Type B pancreatic cell (in vitro differentiated cells): ENCODE measurements at regions not wholly inside any gene's neighbourhood (a gene's known extent, or its start where the extent isn't known, plus 50 kb on each side); places are given as distances from the start of the nearest gene placed in this dataset.
"Not testable (repeated sequence)": the region's sequence is repeated elsewhere in the genome, so short reads cannot be mapped to it uniquely, and the experiment has no call there.

Experiments
- DNase-seq: peaks from one replicate; pipeline ENCODE4 v3.0.0; 2021; ENCODE audit warnings: mixed read lengths; ENCODE audit not compliant: unreplicated experiment; ENCODE audit errors: extremely low spot score
- H3K27ac Mint-ChIP-seq: 2 replicates; pipeline ENCODE4 v1.8.0; 2021; ENCODE audit warnings: mild to moderate bottlenecking, mixed read lengths
- H3K27me3 Mint-ChIP-seq: 2 replicates; pipeline ENCODE4 v1.8.0; 2021; ENCODE audit warnings: mixed read lengths
- H3K36me3 Mint-ChIP-seq: 2 replicates; pipeline ENCODE4 v1.8.0; 2021; ENCODE audit warnings: mixed read lengths
- H3K4me1 Mint-ChIP-seq: one replicate; pipeline ENCODE4 v1.8.0; 2021; ENCODE audit warnings: mixed read lengths; ENCODE audit not compliant: unreplicated experiment
- H3K4me3 Mint-ChIP-seq: 2 replicates; pipeline ENCODE4 v1.8.0; 2021; ENCODE audit warnings: mild to moderate bottlenecking, mixed read lengths
- H3K9me3 Mint-ChIP-seq: 2 replicates; pipeline ENCODE4 v1.8.0; 2021; ENCODE audit warnings: mixed read lengths
- CTCF ChIP-seq: fragments of 200-600 bp; sonication (generic); conservative IDR thresholded peaks from 2 replicates; pipeline ENCODE4 v1.5.0; 2021; ENCODE audit warnings: antibody characterized with exemption, mild to moderate bottlenecking

- H3K27ac Mint-ChIP-seq, result no peak overlapping the region
- no peaks in the 10 kb centered on the region for H3K27me3 Mint-ChIP-seq
- no peaks in the 10 kb centered on the region for H3K4me1 Mint-ChIP-seq
- no peaks in the 10 kb centered on the region for H3K36me3 Mint-ChIP-seq
- H3K4me3 Mint-ChIP-seq, result no peak overlapping the region
- DNase-seq, result no peak
- no peak for TF ChIP-seq CTCF
- no peaks in the 10 kb centered on the region for H3K9me3 Mint-ChIP-seq
These were observed 1774.7 kb upstream of the ACO1 start for GRCh38 chr9:30609713-30610112.

DNA sequence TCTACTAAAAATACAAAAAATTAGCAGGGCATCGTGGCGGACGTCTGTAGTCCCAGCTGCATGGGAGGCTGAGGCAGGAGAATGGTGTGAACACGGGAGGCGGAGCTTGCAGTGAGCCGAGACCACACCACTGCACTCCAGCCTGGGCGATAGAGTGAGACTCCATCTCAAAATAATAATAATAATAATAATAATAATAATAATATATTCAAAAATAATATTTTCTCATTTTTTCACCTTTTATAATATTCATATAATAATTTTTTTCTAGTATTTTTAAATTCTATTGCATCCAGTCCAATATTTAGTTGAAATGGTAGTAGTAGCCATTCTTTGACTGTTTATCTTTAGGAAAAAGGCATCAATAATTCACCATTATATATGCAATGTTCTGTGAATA, 1767.7 kb upstream of the ACO1 start:
- not testable (repeated sequence) for H3K27me3 Mint-ChIP-seq, H3K36me3 Mint-ChIP-seq, H3K4me1 Mint-ChIP-seq, DNase-seq, H3K27ac Mint-ChIP-seq, H3K4me3 Mint-ChIP-seq, H3K9me3 Mint-ChIP-seq

DNA sequence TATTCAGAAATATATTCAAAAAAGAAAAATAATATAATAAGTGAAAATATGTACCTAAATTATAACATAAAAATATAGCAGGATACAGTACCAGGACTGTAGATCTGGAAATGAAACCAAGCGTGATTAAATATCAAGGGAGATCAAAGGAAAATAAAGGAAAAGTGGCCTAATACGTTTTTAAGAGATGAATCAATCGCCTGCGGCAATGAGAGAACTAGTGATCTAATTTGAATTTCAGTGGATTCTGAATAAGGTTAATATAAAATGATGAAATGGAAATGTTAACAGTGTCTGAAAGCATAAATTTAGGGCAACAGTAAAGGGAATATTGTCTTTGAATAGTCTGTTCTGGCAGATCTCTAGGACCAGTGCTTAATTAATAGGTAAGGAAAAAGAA, 1761.9 kb upstream of the ACO1 start:
- no peaks in the 10 kb centered on the region for H3K4me1 Mint-ChIP-seq
- no peaks in the 10 kb centered on the region for H3K9me3 Mint-ChIP-seq
- no peak for TF ChIP-seq CTCF
- H3K27me3 Mint-ChIP-seq, result no peaks in the 10 kb centered on the region
- DNase-seq, result no peak
- H3K36me3 Mint-ChIP-seq, result no peaks in the 10 kb centered on the region
- H3K4me3 Mint-ChIP-seq, result no peak overlapping the region
- H3K27ac Mint-ChIP-seq, result no peak overlapping the region

- Mint-ChIP-seq H3K27me3 (no peaks in the 10 kb centered on the region), H3K36me3 (no peaks in the 10 kb centered on the region), H3K4me3 (no peak overlapping the region), H3K4me1 (peaks cover 10% of the 10 kb centered on the region), H3K27ac (no peak overlapping the region), H3K9me3 (no peaks in the 10 kb centered on the region)
- no peak for DNase-seq
- TF ChIP-seq CTCF, result no peak
These were observed 1755.4 kb upstream of the ACO1 start for GRCh38 chr9:30628915-30629567.

DNA sequence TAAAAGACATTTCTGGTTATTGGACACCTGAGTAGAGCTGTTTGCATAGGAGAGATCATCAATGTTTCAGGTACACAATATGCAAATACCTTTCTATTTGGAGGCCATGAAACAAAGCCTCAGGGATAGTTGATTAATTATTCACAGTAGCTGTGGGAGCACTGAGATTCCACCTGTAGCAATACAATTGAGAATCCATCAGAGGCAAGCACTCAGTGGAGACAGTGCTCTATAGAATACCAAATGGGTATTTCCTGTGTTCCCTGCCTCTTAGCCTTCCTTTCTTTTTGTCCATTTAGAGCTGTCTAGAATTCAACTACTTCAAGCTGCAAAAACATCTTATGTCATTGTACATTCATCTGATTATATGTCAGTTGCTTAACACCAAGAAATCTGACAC, 1754.0 kb upstream of the ACO1 start:
- DNase-seq, result no peak
- no peak for TF ChIP-seq CTCF
- H3K27ac Mint-ChIP-seq, result no peak overlapping the region
- H3K9me3 Mint-ChIP-seq, result no peaks in the 10 kb centered on the region
- H3K4me3 Mint-ChIP-seq, result no peak overlapping the region
- peaks cover 10% of the 10 kb centered on the region for H3K4me1 Mint-ChIP-seq
- no peaks in the 10 kb centered on the region for H3K27me3 Mint-ChIP-seq
- H3K36me3 Mint-ChIP-seq, result no peaks in the 10 kb centered on the region

DNA sequence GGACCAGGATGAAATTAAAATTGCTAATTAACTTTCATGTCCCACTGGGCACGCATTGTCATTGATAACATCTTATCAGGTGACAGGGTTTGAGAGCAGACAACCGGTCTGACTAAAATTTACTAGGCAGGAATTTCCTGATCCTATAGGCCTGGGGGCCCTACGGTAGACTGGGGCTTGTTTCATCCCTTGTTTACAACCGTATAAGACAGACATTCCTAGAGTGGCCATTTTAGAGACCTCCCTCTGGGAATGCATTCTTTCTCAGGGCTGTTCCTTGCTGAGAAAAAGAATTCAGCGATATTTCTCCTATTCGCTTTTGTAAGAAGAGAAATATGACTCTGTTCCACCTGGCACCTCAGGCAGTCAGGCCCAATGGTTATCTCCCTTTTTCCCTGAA, 1737.8 kb upstream of the ACO1 start:
- not testable (repeated sequence) for H3K27me3 Mint-ChIP-seq, H3K36me3 Mint-ChIP-seq, H3K4me3 Mint-ChIP-seq, H3K9me3 Mint-ChIP-seq, H3K27ac Mint-ChIP-seq, DNase-seq, H3K4me1 Mint-ChIP-seq

DNA sequence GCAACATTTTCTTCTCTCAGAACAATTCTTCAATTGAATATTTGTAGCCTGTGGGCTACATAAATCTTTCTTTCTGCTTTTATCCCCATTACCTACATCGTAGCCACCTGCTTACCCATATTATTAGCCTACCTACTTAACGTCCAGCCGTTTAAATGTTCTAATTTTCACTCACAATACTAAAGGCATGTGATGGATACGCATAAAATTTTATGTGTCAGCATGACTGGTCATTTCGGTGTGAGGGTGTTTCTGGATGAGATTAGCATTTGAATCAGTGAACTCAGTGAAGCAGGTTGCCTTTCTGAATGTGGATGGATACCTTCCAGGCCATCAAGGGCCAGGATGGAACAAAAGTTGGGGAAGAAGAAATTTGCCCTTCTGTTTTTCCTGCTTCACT, 1722.5 kb upstream of the ACO1 start:
- no peak overlapping the region for H3K27ac Mint-ChIP-seq
- no peaks in the 10 kb centered on the region for H3K4me1 Mint-ChIP-seq
- no peak for DNase-seq
- no peak for TF ChIP-seq CTCF
- H3K27me3 Mint-ChIP-seq, result no peaks in the 10 kb centered on the region
- no peaks in the 10 kb centered on the region for H3K9me3 Mint-ChIP-seq
- no peak overlapping the region for H3K4me3 Mint-ChIP-seq
- H3K36me3 Mint-ChIP-seq, result no peaks in the 10 kb centered on the region
